PC-9 (cell line): ENCODE measurements at regions not wholly inside any gene's neighbourhood (a gene's known extent, or its start where the extent isn't known, plus 50 kb on each side); places are given as distances from the start of the nearest gene placed in this dataset.

Experiments used
- BruUV-seq: library from RNA; stranded (reverse); fragments of 400-500 nt; replicated peaks from 2 replicates; lab custom pipeline; 2021; lab: Mats Ljungman, UMichigan
- CTCF ChIA-PET: fragments of 300-600 bp; sonication (Branson Sonifier 250); formaldehyde crosslinking; loops from one replicate; lab custom pipeline; 2022; ENCODE audit warnings: antibody characterized with exemption; lab: Charles Lee
- POLR2A ChIA-PET: fragments of 300-600 bp; sonication (Branson Sonifier 250); formaldehyde crosslinking; loops from one replicate; lab custom pipeline; 2022; ENCODE audit warnings: antibody characterized with exemption; ENCODE audit not compliant: unreplicated experiment; lab: Charles Lee
- DNase-seq, 2 experiments: peaks; one replicate each; pipeline versions ENCODE4 v3.0.0 to v3.0.0-alpha.2; 2015 to 2022; ENCODE audit warnings: mixed read lengths in 1 of 2
- H2AFZ ChIP-seq: fragments of 200-600 bp; sonication (generic); 2 replicates; pipeline ENCODE4 v1.8.1; 2017; ENCODE audit warnings: antibody characterized with exemption
- H3F3A ChIP-seq: fragments of 200-600 bp; sonication (generic); 2 replicates; pipeline ENCODE4 v1.8.1; 2017; ENCODE audit warnings: antibody characterized with exemption, mild to moderate bottlenecking, low read depth; ENCODE audit not compliant: insufficient read depth
- H3K27ac ChIP-seq: fragments of 200-600 bp; sonication (generic); 2 replicates; pipeline ENCODE4 v1.6.1; 2016; ENCODE audit warnings: mixed run types
- H3K27me3 ChIP-seq: fragments of 200-600 bp; sonication (generic); 2 replicates; pipeline ENCODE4 v1.6.1; 2016; ENCODE audit warnings: low read depth, mixed run types; ENCODE audit not compliant: insufficient read depth
- H3K36me3 ChIP-seq: fragments of 200-600 bp; sonication (generic); 2 replicates; pipeline ENCODE4 v1.6.1; 2016; ENCODE audit warnings: low read depth, mixed run types
- H3K4me1 ChIP-seq: fragments of 200-600 bp; sonication (generic); replicated peaks from 2 replicates; pipeline ENCODE4 v1.6.1; 2016; ENCODE audit warnings: mixed run types; ENCODE audit not compliant: insufficient read depth
- H3K4me2 ChIP-seq: fragments of 200-600 bp; sonication (generic); 2 replicates; pipeline ENCODE4 v1.6.1; 2017; ENCODE audit warnings: mixed run types
- H3K4me3 ChIP-seq: fragments of 200-600 bp; sonication (generic); 2 replicates; pipeline ENCODE4 v1.6.1; 2016; ENCODE audit warnings: mixed run types
- H3K79me2 ChIP-seq: fragments of 200-600 bp; sonication (generic); 2 replicates; pipeline ENCODE4 v1.6.1; 2017; ENCODE audit warnings: low read depth, mixed run types
- H3K9me2 ChIP-seq: fragments of 200-600 bp; sonication (generic); 2 replicates; pipeline ENCODE4 v1.8.1; 2017; ENCODE audit warnings: mild to moderate bottlenecking; ENCODE audit not compliant: insufficient read depth
- H3K9me3 ChIP-seq: fragments of 200-600 bp; sonication (generic); 2 replicates; pipeline ENCODE4 v1.8.1; 2016; ENCODE audit warnings: low read depth; ENCODE audit not compliant: insufficient read depth
- H4K20me1 ChIP-seq: fragments of 200-600 bp; sonication (generic); 2 replicates; pipeline ENCODE4 v1.8.1; 2017; ENCODE audit not compliant: insufficient read depth
- CTCF ChIP-seq: fragments of 200-600 bp; sonication (generic); conservative IDR thresholded peaks from 2 replicates; pipeline ENCODE4 v1.6.1; 2017; ENCODE audit warnings: mixed run types, antibody characterized with exemption, mild to moderate bottlenecking, moderate library complexity
- EZH2 ChIP-seq: fragments of 200-600 bp; sonication (generic); IDR thresholded peaks from 2 replicates; pipeline ENCODE4 v1.8.0; 2017; ENCODE audit warnings: antibody characterized with exemption, low read depth
- intact Hi-C: fragments of 100-400 bp; cut with micrococcal nuclease; formaldehyde crosslinking; loops from one replicate; pipeline ENCODE4 v1.10.0; 2022; ENCODE audit not compliant: unreplicated experiment

- Histone ChIP-seq H3K27me3 (peaks cover 87% of the 10 kb centered on the region), H3K27ac (no peak overlapping the region), H3K79me2 (no peaks in the 10 kb centered on the region), H3K36me3 (no peaks in the 10 kb centered on the region), H3K4me1 (no peaks in the 10 kb centered on the region), H2AFZ (no peak overlapping the region), H4K20me1 (peaks cover 4% of the 10 kb centered on the region; the same call in 1 of the 2 replicates), H3K9me2 (no peaks in the 10 kb centered on the region), H3F3A (no peaks in the 10 kb centered on the region), H3K9me3 (no peaks in the 10 kb centered on the region), H3K4me2 (no peak overlapping the region), H3K4me3 (no peak overlapping the region)
- intact Hi-C loops = no loop called here
- CTCF ChIA-PET = no interaction called here
- POLR2A ChIA-PET = no interaction called here
- TF ChIP-seq EZH2 (no peak), CTCF (no peak)
- no peak for DNase-seq
- no TSS peak for BruUV-seq
Measured at GRCh38 chr22:48864748-48865147, 962.9 kb downstream of the BRD1 start.

GRCh38 chr22:48863965-48864528 is 963.6 kb downstream of the BRD1 start:
- no peak for DNase-seq
- ChIA-PET CTCF (no interaction called here), POLR2A (no interaction called here)
- no peaks in the 10 kb centered on the region for H3K36me3 ChIP-seq
- peaks cover 81% of the 10 kb centered on the region for H3K27me3 ChIP-seq
- BruUV-seq = no TSS peak
- no peaks in the 10 kb centered on the region for H3K9me3 ChIP-seq
- H4K20me1 ChIP-seq = peaks cover 4% of the 10 kb centered on the region; the same call in 1 of the 2 replicates
- no peak for TF ChIP-seq CTCF
- no peak for TF ChIP-seq EZH2
- no peak overlapping the region for H3K27ac ChIP-seq
- H3K79me2 ChIP-seq = no peaks in the 10 kb centered on the region
- no peak overlapping the region for H3K4me3 ChIP-seq
- H2AFZ ChIP-seq = no peak overlapping the region
- intact Hi-C loops = no loop called here
- H3K4me2 ChIP-seq = no peak overlapping the region
- H3K4me1 ChIP-seq = no peaks in the 10 kb centered on the region
- H3K9me2 ChIP-seq = no peaks in the 10 kb centered on the region
- H3F3A ChIP-seq = no peaks in the 10 kb centered on the region

- Histone ChIP-seq H3K27me3 (peaks cover 78% of the 10 kb centered on the region), H3K9me2 (no peaks in the 10 kb centered on the region), H3K9me3 (no peaks in the 10 kb centered on the region), H3K4me1 (no peaks in the 10 kb centered on the region), H2AFZ (no peak overlapping the region), H3K4me3 (no peak overlapping the region), H3K27ac (no peak overlapping the region), H3K79me2 (no peaks in the 10 kb centered on the region), H3K4me2 (no peak overlapping the region), H3F3A (no peaks in the 10 kb centered on the region), H3K36me3 (no peaks in the 10 kb centered on the region), H4K20me1 (no peaks in the 10 kb centered on the region; the same call in 1 of the 2 replicates)
- no TSS peak for BruUV-seq
- CTCF ChIA-PET = no interaction called here
- TF ChIP-seq EZH2 = no peak
- TF ChIP-seq CTCF = no peak
- no peak for DNase-seq
- intact Hi-C loops = no loop called here
- POLR2A ChIA-PET = no interaction called here
Measured at GRCh38 chr22:48860557-48860956, 967.1 kb downstream of the BRD1 start.
